ENCODE measurements at regions not wholly inside any gene's neighbourhood (a gene's known extent, or its start where the extent isn't known, plus 50 kb on each side); places are given as distances from the start of the nearest gene placed in this dataset.

DNA sequence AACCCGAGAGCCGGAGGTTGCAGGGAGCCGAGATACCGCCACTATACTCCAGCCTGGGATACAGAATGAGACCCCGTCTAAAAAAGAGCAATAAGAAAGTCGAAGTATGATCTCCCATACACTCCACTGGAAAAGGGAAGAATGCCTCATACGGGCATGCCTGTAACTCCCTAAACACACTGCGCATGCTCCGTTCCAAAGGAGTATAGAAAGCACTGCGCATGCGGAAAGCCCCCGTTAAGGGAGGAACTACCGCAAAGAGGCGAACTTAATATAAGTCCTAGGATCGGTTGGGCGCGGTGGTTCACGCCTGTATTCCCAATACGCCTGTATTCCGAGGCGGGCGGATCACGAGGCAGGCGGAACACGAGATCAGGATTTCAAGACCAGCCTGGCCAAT, 313.1 kb upstream of the ERCC4 start:
- no peak for TF ChIP-seq CTCF (IDR thresholded peaks at IDR 0.05)
- no peak for TF ChIP-seq POLR2A (IDR thresholded peaks at IDR 0.05)
